ENCODE measurements at regions not wholly inside any gene's neighbourhood (a gene's known extent, or its start where the extent isn't known, plus 50 kb on each side); places are given as distances from the start of the nearest gene placed in this dataset.

DNA sequence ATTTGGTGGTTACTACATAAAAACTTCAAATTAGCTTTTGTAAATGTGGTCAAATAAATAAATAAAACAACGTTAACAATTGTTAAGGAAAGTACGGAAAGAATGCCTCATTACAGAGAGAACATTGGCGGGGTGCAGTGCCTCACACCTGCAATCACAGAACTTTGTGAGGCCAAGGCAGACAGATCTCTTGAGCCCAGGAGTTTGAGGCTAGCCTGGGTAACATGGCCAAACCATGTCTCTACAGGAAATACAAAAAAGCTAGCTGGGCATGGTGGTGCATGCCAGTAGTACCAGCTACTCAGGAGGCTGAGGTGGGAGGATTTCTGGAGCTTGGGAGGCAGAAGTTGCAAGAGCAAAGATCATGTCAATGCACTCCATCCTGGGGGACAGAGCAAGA, 59.4 kb upstream of the VPREB1 start:
- TF ChIP-seq SPI1 (IDR thresholded peaks at IDR 0.05; ENCODE audit: borderline replicate concordance, low read depth): no peak
- no peak for TF ChIP-seq CTCF (IDR thresholded peaks at IDR 0.05; ENCODE audit: insufficient read depth, low read length)
- no peak for TF ChIP-seq POLR2AphosphoS5 (IDR thresholded peaks at IDR 0.05; ENCODE audit: low read depth)
- no peak for TF ChIP-seq REST (IDR thresholded peaks at IDR 0.05; ENCODE audit: insufficient replicate concordance, low read depth)
- TF ChIP-seq GABPA (IDR thresholded peaks at IDR 0.05; ENCODE audit: low read depth): no peak
- no peak for DNase-seq (ENCODE audit: low read depth in 1 of 2, low spot score in 1 of 2)
- Histone ChIP-seq H3K27me3 (ENCODE audit: insufficient read depth, poor library complexity, severe bottlenecking) (no peaks in the 10 kb centered on the region), H3K4me3 (replicated peaks; ENCODE audit: insufficient read depth, low read length) (no peak overlapping the region), H3K27ac (replicated peaks) (no peak overlapping the region)

DNA sequence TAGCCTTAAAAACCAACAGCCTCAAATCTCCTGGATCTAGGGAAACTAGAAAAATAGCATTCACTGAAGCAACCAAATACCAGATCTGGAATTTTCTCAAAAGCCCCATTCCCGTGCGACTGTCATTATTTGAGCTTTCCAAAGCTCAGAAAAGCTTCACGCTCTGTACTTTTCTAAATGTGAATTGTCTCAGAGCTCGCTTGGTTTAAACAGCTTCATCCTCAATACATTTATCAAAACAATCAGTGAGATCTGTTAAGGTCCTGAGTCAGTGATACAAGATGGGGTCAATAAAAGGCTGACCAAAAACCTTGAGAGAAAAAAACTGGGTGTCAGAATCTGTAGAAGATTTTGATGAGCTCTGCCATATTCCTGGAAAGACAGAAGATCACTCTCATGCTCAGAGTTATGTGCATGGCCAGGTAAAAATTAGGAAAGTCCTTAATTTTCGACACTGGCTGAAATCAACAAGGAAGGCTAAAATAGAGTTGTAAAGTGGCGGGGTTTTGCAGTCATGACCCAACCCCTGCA, 60.2 kb upstream of the VPREB1 start:
- TF ChIP-seq REST (IDR thresholded peaks at IDR 0.05; ENCODE audit: insufficient replicate concordance, low read depth) (no peak), GABPA (IDR thresholded peaks at IDR 0.05; ENCODE audit: low read depth) (no peak), POLR2AphosphoS5 (IDR thresholded peaks at IDR 0.05; ENCODE audit: low read depth) (no peak), CTCF (IDR thresholded peaks at IDR 0.05; ENCODE audit: insufficient read depth, low read length) (no peak), SPI1 (IDR thresholded peaks at IDR 0.05; ENCODE audit: borderline replicate concordance, low read depth) (no peak)
- Histone ChIP-seq H3K27ac (replicated peaks) (no peak overlapping the region), H3K4me3 (replicated peaks; ENCODE audit: insufficient read depth, low read length) (no peak overlapping the region), H3K27me3 (ENCODE audit: insufficient read depth, poor library complexity, severe bottlenecking) (no peaks in the 10 kb centered on the region)
- DNase-seq (ENCODE audit: low read depth in 1 of 2, low spot score in 1 of 2): no peak

GRCh38 chr22:22182990-22183264, 61.7 kb upstream of the VPREB1 start:
- H3K27me3 ChIP-seq (ENCODE audit: insufficient read depth, poor library complexity, severe bottlenecking): no peaks in the 10 kb centered on the region
- H3K4me3 ChIP-seq (replicated peaks; ENCODE audit: insufficient read depth, low read length): no peak overlapping the region
- H3K27ac ChIP-seq (replicated peaks): no peak overlapping the region
- no peak for TF ChIP-seq REST (IDR thresholded peaks at IDR 0.05; ENCODE audit: insufficient replicate concordance, low read depth)
- DNase-seq (ENCODE audit: low read depth in 1 of 2, low spot score in 1 of 2): no peak
